IPS DF 4.7 (cell line): ENCODE measurements at regions not wholly inside any gene's neighbourhood (a gene's known extent, or its start where the extent isn't known, plus 50 kb on each side); places are given as distances from the start of the nearest gene placed in this dataset.
"Not testable (repeated sequence)": the region's sequence is repeated elsewhere in the genome, so short reads cannot be mapped to it uniquely, and the experiment has no call there.

ENCODE experiments used
- DNase-seq: peaks from one replicate; pipeline ENCODE4 v3.0.0-alpha.2; 2013; ENCODE audit warnings: low spot score; ENCODE audit errors: extremely low read depth

- no peak for DNase-seq
These were observed 395.7 kb upstream of the PDE3A start for GRCh38 chr12:19972325-19973288.

GRCh38 chr12:19978193-19978592 is 390.1 kb upstream of the PDE3A start:
- DNase-seq: no peak

GRCh38 chr12:19979584-19979983 is 388.8 kb upstream of the PDE3A start:
- DNase-seq: no peak

GRCh38 chr12:19981944-19982343 is 386.4 kb upstream of the PDE3A start:
- DNase-seq: no peak

- no peak for DNase-seq
These were observed 380.3 kb upstream of the PDE3A start for GRCh38 chr12:19988001-19988400.

- no peak for DNase-seq
These were observed 379.9 kb upstream of the PDE3A start for GRCh38 chr12:19988459-19988873.

GRCh38 chr12:19988948-19989347 is 379.4 kb upstream of the PDE3A start:
- no peak for DNase-seq

GRCh38 chr12:19991146-19991545 is 377.2 kb upstream of the PDE3A start:
- no peak for DNase-seq

GRCh38 chr12:19992311-19992710 is 376.0 kb upstream of the PDE3A start:
- no peak for DNase-seq

GRCh38 chr12:19994968-19995367 is 373.4 kb upstream of the PDE3A start:
- no peak for DNase-seq

- DNase-seq: no peak
These were observed 370.5 kb upstream of the PDE3A start for GRCh38 chr12:19997656-19998400.

- no peak for DNase-seq
These were observed 369.9 kb upstream of the PDE3A start for GRCh38 chr12:19998411-19998810.

GRCh38 chr12:19998961-19999804 is 369.2 kb upstream of the PDE3A start:
- DNase-seq: no peak

GRCh38 chr12:19999805-20000138 is 368.6 kb upstream of the PDE3A start:
- no peak for DNase-seq

GRCh38 chr12:20000229-20000849 is 368.0 kb upstream of the PDE3A start:
- no peak for DNase-seq

- DNase-seq: no peak
These were observed 365.1 kb upstream of the PDE3A start for GRCh38 chr12:20003252-20003651.

GRCh38 chr12:20004952-20005351 is 363.4 kb upstream of the PDE3A start:
- no peak for DNase-seq

GRCh38 chr12:20006871-20007730 is 361.2 kb upstream of the PDE3A start:
- DNase-seq: no peak

GRCh38 chr12:20009965-20010364 is 358.4 kb upstream of the PDE3A start:
- not testable (repeated sequence) for DNase-seq

- DNase-seq: no peak
These were observed 357.1 kb upstream of the PDE3A start for GRCh38 chr12:20011200-20011599.
